GM12865 (cell line): ENCODE measurements at regions not wholly inside any gene's neighbourhood (a gene's known extent, or its start where the extent isn't known, plus 50 kb on each side); places are given as distances from the start of the nearest gene placed in this dataset.

Experiments used
- DNase-seq: peaks from one replicate; pipeline ENCODE4 v3.0.0; 2010; ENCODE audit warnings: low read depth
- H3K4me3 ChIP-seq: 2 replicates; pipeline ENCODE4 v1.5.1; 2011; ENCODE audit warnings: mild to moderate bottlenecking, low read depth, low read length, control low read depth
- TF ChIP-seq, protein P1 (sequence below): IDR thresholded peaks from 2 replicates; pipeline ENCODE4 v1.5.1; 2011; ENCODE audit warnings: low read length, control low read depth, low read depth, inconsistent platforms; ENCODE audit not compliant: insufficient read depth; ENCODE audit errors: missing control alignments

DNA sequence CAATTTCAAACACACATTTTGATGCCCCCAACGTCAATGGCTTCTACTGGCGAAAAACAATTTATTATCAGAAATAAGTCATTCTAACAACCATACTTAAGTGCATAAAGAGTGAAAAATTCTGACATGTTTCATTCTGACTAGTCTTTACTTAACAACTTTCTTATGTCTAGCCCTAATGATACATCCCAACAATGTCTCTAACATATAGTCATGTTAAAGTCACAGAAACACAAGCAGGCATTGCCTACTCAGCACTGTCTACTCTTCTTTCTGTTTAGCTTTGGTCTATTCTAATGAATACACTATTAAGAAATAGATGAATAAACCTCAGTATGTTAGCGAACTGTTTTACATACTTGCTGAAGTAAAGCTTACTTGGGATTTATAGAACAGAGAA, 105.8 kb upstream of the DUSP10 start:
- H3K4me3 ChIP-seq: no peak overlapping the region

DNA sequence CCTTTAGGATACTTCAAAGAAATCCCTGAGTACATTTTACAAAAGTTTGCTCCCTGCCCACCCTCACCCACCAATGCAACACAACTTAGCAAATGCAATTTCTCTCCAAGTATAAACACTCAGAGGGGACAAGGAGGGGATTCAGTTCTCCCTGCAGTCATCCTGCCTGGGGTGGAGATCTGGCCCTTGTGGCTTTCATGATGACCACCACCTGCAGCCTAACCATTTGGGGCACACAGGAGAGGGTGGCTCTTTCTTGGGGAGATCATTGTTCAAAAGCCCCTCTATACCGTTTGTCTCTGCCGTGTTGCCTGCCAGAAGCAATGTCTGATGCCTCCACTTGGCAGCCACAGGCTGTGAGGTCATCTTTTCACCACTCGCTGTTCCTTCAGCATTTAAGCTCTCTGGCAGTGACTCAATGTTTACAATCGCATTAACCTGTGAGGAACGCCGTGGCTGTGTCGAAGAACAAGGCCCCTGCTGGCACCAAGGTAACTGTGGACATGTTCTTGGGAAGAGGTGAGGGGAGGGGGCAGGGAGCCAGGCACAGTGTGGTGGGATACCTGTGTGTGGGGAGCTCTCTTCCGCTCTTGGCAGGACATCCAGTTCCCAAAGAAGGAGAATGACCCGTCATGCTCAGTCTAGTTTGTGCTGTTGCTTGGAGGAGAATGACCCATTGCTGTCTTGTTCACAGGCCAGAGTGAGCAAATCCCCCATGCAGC, 103.9 kb upstream of the DUSP10 start:
- TF ChIP-seq, protein P1, sequence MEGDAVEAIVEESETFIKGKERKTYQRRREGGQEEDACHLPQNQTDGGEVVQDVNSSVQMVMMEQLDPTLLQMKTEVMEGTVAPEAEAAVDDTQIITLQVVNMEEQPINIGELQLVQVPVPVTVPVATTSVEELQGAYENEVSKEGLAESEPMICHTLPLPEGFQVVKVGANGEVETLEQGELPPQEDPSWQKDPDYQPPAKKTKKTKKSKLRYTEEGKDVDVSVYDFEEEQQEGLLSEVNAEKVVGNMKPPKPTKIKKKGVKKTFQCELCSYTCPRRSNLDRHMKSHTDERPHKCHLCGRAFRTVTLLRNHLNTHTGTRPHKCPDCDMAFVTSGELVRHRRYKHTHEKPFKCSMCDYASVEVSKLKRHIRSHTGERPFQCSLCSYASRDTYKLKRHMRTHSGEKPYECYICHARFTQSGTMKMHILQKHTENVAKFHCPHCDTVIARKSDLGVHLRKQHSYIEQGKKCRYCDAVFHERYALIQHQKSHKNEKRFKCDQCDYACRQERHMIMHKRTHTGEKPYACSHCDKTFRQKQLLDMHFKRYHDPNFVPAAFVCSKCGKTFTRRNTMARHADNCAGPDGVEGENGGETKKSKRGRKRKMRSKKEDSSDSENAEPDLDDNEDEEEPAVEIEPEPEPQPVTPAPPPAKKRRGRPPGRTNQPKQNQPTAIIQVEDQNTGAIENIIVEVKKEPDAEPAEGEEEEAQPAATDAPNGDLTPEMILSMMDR: no peak
- no peak for DNase-seq
- H3K4me3 ChIP-seq: no peak overlapping the region

More for the DNA sequence above, 105.8 kb upstream of the DUSP10 start:
- TF ChIP-seq, protein P1: no peak
- DNase-seq: no peak

DNA sequence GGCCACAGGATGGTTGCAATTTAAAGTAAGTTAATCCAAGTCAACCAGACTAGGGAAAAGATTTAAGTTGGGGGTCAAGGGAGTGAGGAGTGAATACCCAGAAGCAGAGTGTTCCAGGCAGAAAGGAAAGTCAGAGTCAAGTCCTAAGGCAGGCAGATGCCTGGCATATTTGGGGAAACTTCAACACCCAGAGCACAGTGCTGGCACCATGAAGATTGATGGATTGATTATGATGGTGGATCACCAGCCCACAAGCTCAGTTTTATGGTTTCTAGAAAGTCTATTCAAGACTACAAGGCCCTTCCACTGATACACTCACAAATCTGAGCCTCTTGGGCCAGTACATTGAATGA, 100.1 kb upstream of the DUSP10 start:
- DNase-seq: no peak
- H3K4me3 ChIP-seq: no peak overlapping the region
- TF ChIP-seq, protein P1: no peak

DNA sequence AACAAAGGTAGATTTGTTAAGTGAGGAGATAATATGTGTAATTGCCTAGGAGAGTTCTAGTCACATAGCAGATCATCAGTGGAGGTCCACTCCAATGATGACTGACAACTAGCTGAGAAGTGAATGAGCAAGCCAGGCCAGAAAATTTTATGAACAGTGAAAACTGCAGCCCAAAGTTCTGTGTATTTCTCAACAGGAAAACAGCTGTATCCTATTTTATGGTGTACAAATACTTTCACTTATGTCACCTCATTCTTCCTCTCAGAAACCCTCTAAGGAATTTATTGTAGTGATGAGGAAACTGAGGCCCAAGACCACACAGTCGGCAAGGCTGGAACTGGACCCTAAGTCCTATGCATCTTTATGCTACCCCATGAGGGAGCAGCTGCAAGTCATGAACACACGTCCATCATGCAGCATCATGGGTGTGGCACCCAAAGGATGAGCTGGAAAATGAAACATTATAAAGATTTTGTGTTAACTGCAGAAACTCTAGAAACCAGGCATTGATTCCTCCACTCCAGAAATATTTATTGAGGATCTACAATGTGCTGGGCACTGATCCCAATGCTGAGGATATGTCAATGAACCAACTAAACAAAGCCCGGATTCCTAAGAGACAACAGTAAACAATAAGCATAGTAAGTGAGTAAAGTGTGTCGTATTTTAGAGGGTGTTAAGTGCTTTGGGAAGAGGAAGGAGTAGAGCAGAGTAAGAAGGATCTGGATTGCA, 99.5 kb upstream of the DUSP10 start:
- H3K4me3 ChIP-seq: no peak overlapping the region
- TF ChIP-seq, protein P1: no peak
- DNase-seq: no peak

DNA sequence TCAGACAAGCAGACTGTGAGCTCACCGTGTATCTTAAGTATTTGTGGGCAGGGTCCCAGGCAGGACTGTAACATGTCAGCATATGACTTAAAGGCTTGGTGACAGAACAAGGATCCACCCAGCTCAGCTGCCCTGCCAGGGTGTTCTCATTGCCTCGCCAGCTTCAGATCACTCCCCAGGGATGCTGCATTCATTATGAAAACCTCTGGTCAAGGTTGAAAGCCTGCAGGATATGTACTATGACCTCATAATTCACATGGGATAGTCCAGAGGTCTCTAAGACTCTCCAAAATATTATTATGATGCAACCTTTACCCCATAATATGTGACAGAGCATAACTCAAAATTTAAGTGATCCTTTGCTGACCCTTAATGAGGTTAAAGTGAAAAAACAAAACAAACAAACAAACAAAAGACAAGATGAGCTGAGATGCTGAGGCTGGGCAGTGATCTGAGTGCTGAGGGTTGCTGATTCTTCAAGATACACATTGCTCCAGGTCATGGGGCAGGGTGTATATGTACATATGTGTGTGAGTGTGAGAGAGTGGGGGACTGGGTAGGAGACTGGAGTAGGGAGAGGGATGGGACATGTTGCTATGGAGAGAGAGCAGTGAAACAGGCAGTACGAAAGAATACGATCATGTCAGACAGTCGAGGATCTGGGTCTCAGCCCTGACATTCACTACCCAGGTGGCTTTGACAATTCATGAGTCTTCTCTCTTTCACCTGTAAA, 98.8 kb upstream of the DUSP10 start:
- peak; percentile 79 for DNase-seq
- no peak overlapping the region for H3K4me3 ChIP-seq
- TF ChIP-seq, protein P1: no peak

DNA sequence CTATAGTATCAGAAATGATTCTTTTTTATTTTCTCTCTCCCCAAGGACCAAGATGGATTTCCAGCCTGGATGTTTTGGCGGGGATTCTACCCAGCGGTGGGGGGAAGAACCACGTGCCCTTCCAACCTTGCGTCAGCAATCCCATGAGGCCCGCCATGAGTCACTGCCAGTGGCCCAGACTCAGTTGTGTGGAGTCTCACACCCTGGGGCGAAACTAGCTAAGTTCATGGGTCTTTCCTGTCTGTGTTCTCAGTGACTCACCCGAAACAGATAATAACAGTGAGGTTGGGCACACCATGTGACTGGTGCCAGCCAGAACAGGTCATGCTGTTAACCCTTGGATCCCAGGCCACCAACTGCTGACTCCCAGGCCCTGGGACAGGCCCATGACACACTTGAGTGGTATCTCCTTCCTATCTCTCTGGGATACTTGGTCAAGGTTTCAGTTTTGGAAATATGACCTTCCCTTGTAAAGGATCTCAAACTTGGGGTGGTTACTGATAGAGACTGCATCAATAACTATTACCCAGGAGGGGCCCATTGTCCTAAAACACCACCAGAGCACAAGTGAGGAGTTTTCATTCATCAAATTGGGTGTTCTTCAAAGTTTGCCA, 98.0 kb upstream of the DUSP10 start:
- no peak overlapping the region for H3K4me3 ChIP-seq
- TF ChIP-seq, protein P1: no peak
- DNase-seq: peak; percentile 93
